ENCODE measurements at regions not wholly inside any gene's neighbourhood (a gene's known extent, or its start where the extent isn't known, plus 50 kb on each side); places are given as distances from the start of the nearest gene placed in this dataset.

- Histone ChIP-seq H3K27me3 (no peaks in the 10 kb centered on the region), H3K9me3 (no peaks in the 10 kb centered on the region), H3K27ac (no peak overlapping the region), H3K4me1 (peaks cover 20 to 24% of the 10 kb centered on the region in 2 donors), H3K4me3 (peak overlapping the region in 1 of 4 donors; percentile 14), H3K36me3 (no peaks in the 10 kb centered on the region)
- no peak for TF ChIP-seq POLR2A (IDR thresholded peaks at IDR 0.05)
- TF ChIP-seq CTCF (IDR thresholded peaks at IDR 0.05 in 4 of 5, conservative IDR thresholded peaks at IDR 0.05 in 1 of 5), result no peak
- intact Hi-C loops (cut with DNase I; ENCODE audit: low total_unique reads), result loop anchor here (1.0 kb wide), 1 partner anchor 49 kb away; no protein-coding TSS in a partner anchor
- in situ Hi-C loops (cut with MboI; ENCODE audit: low sequenced_read_pairs in 4 of 4), result no loop called here
- DNase-seq, result no peak
- no peak for ATAC-seq
Observed at GRCh38 chr6:139828751-139829519, 454.5 kb upstream of the CITED2 start.

GRCh38 chr6:139825935-139826374 lies 451.5 kb upstream of the CITED2 start:
- TF ChIP-seq CTCF (IDR thresholded peaks at IDR 0.05 in 4 of 5, conservative IDR thresholded peaks at IDR 0.05 in 1 of 5) (no peak), POLR2A (IDR thresholded peaks at IDR 0.05) (no peak)
- DNase-seq (no peak), ATAC-seq (no peak)
- no peak overlapping the region for H3K27ac ChIP-seq
- no peaks in the 10 kb centered on the region for H3K9me3 ChIP-seq
- intact Hi-C loops (cut with DNase I; ENCODE audit: low total_unique reads), result no loop called here
- H3K27me3 ChIP-seq, result no peaks in the 10 kb centered on the region
- in situ Hi-C loops (cut with MboI; ENCODE audit: low sequenced_read_pairs in 4 of 4), result no loop called here
- H3K36me3 ChIP-seq, result no peaks in the 10 kb centered on the region
- no peak overlapping the region for H3K4me3 ChIP-seq
- peaks cover 11% of the 10 kb centered on the region in 2 donors for H3K4me1 ChIP-seq

GRCh38 chr6:139824864-139825263 lies 450.4 kb upstream of the CITED2 start:
- in situ Hi-C loops (cut with MboI; ENCODE audit: low sequenced_read_pairs in 4 of 4), result no loop called here
- no peak for TF ChIP-seq CTCF (IDR thresholded peaks at IDR 0.05 in 4 of 5, conservative IDR thresholded peaks at IDR 0.05 in 1 of 5)
- TF ChIP-seq POLR2A (IDR thresholded peaks at IDR 0.05), result no peak
- Histone ChIP-seq H3K4me1 (peaks cover 11% of the 10 kb centered on the region in 2 donors), H3K4me3 (no peak overlapping the region), H3K36me3 (no peaks in the 10 kb centered on the region), H3K27me3 (no peaks in the 10 kb centered on the region), H3K27ac (no peak overlapping the region), H3K9me3 (no peaks in the 10 kb centered on the region)
- ATAC-seq (no peak), DNase-seq (no peak)
- intact Hi-C loops (cut with DNase I; ENCODE audit: low total_unique reads), result no loop called here

- intact Hi-C loops (cut with DNase I; ENCODE audit: low total_unique reads) (no loop called here), in situ Hi-C loops (cut with MboI; ENCODE audit: low sequenced_read_pairs in 4 of 4) (no loop called here)
- DNase-seq, result no peak
- Histone ChIP-seq H3K36me3 (no peaks in the 10 kb centered on the region), H3K4me1 (peaks cover under 1 to 3% of the 10 kb centered on the region in 2 donors), H3K27ac (no peak overlapping the region), H3K9me3 (no peaks in the 10 kb centered on the region), H3K4me3 (no peak overlapping the region), H3K27me3 (no peaks in the 10 kb centered on the region)
- no peak for ATAC-seq
- TF ChIP-seq POLR2A (IDR thresholded peaks at IDR 0.05) (no peak), CTCF (IDR thresholded peaks at IDR 0.05 in 4 of 5, conservative IDR thresholded peaks at IDR 0.05 in 1 of 5) (no peak)
Observed at GRCh38 chr6:139823808-139824126, 449.3 kb upstream of the CITED2 start.
